ENCODE measurements at regions not wholly inside any gene's neighbourhood (a gene's known extent, or its start where the extent isn't known, plus 50 kb on each side); places are given as distances from the start of the nearest gene placed in this dataset.

DNA sequence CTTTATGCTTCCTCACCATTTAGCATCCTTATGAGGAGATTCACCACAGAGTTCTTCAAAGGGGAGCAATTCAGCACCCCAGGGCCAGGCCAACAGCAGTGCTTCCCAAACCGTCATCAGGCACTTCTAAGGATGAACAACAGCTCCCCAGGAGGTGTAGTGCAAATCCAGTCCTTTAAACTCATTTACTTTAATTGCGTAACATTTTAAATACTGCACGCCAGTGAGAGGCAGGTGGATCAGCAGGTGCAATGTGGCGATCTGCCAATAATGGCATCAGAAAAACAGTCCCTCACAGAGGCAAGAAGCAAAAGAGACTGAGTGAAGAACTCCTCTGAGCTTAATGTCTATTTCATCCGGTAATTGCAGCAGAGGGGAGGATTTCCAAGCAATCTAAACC lies 770.9 kb upstream of the FOXG1 start:
- TF ChIP-seq, protein P1, sequence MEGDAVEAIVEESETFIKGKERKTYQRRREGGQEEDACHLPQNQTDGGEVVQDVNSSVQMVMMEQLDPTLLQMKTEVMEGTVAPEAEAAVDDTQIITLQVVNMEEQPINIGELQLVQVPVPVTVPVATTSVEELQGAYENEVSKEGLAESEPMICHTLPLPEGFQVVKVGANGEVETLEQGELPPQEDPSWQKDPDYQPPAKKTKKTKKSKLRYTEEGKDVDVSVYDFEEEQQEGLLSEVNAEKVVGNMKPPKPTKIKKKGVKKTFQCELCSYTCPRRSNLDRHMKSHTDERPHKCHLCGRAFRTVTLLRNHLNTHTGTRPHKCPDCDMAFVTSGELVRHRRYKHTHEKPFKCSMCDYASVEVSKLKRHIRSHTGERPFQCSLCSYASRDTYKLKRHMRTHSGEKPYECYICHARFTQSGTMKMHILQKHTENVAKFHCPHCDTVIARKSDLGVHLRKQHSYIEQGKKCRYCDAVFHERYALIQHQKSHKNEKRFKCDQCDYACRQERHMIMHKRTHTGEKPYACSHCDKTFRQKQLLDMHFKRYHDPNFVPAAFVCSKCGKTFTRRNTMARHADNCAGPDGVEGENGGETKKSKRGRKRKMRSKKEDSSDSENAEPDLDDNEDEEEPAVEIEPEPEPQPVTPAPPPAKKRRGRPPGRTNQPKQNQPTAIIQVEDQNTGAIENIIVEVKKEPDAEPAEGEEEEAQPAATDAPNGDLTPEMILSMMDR (IDR thresholded peaks at IDR 0.05): no peak
- TF ChIP-seq, protein P2, sequence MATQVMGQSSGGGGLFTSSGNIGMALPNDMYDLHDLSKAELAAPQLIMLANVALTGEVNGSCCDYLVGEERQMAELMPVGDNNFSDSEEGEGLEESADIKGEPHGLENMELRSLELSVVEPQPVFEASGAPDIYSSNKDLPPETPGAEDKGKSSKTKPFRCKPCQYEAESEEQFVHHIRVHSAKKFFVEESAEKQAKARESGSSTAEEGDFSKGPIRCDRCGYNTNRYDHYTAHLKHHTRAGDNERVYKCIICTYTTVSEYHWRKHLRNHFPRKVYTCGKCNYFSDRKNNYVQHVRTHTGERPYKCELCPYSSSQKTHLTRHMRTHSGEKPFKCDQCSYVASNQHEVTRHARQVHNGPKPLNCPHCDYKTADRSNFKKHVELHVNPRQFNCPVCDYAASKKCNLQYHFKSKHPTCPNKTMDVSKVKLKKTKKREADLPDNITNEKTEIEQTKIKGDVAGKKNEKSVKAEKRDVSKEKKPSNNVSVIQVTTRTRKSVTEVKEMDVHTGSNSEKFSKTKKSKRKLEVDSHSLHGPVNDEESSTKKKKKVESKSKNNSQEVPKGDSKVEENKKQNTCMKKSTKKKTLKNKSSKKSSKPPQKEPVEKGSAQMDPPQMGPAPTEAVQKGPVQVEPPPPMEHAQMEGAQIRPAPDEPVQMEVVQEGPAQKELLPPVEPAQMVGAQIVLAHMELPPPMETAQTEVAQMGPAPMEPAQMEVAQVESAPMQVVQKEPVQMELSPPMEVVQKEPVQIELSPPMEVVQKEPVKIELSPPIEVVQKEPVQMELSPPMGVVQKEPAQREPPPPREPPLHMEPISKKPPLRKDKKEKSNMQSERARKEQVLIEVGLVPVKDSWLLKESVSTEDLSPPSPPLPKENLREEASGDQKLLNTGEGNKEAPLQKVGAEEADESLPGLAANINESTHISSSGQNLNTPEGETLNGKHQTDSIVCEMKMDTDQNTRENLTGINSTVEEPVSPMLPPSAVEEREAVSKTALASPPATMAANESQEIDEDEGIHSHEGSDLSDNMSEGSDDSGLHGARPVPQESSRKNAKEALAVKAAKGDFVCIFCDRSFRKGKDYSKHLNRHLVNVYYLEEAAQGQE (IDR thresholded peaks at IDR 0.05; ENCODE audit: insufficient read depth in 1 of 2, low read depth in 2 of 2, low read length in 1 of 2): no peak
